ENCODE measurements at regions not wholly inside any gene's neighbourhood (a gene's known extent, or its start where the extent isn't known, plus 50 kb on each side); places are given as distances from the start of the nearest gene placed in this dataset.
"Not testable (repeated sequence)": the region's sequence is repeated elsewhere in the genome, so short reads cannot be mapped to it uniquely, and the experiment has no call there.

DNA sequence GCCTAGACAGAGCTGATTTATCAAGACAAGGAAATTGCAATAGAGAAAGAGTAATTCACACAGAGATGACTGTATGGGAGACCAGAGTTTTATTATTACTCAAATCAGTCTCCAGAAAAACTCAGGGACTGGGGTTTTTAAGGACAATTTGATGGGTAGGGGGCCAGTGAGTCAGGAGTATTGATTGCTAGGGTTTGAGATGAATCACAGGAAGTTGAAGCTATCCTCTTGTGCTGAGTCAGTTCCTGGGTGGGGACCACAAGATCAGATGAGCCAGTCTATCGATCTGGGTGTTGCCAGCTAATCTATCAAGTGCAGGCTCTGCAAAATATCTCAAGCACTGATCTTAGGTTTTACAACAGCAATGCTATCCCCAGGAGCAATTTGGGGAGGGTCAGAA, 87.4 kb upstream of the TGIF2LY start:
- peak; percentile 8 for DNase-seq

DNA sequence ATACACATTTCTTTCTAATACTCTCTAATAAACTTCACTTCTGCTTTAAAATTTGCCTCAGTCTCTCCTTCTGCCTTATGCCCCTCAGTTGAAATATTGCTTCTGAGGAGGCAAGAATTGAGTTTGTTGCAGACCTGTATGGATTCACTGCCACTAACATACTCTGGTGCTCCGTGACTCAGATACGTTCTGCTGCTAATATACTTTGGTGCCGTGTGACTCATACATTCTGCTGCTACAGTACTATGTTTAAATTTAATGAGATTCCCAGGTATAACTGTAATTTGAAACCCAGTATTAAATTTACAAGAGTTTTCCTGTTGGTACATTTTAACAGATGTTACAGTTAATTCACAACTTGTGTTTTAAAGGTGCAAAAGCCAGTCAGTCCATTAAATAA, 84.3 kb upstream of the TGIF2LY start:
- DNase-seq: not testable (repeated sequence)

DNA sequence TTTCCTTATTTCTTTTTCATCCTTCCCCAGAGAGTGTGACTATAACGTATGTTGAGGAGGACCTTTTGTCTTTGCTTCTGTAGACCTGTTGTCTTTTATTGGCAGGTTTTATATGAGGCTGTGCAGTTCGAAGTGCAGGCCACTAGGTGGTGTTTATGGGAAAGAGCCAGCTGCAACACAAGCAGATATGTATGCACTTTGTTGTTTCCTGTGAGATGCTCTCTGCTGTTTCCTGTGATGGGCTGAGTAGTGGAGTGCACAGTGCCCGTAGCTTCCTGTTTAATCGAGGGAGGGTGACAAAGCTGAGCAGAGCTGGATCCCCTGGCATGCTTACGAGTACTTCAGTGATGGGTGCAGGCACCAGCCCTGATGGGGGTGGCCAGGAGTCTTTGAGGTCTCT, 51.8 kb upstream of the TGIF2LY start:
- peak; percentile 13 for DNase-seq

Measured in stimulated activated CD4-positive, alpha-beta T cell treated with anti-CD3 and anti-CD28 coated beads, Interleukin-1b, Interleukin-23, amount 100 ng/mL, for 48 hours (primary cell).